ENCODE measurements at regions not wholly inside any gene's neighbourhood (a gene's known extent, or its start where the extent isn't known, plus 50 kb on each side); places are given as distances from the start of the nearest gene placed in this dataset.

- no peak overlapping the region for H4K91ac ChIP-seq (ENCODE audit: low read depth, low read length)
- WGBS (ENCODE audit: extremely low coverage, insufficient coverage, insufficient read length): no CpG with 5 or more reads among the region's 3 CpGs
Observed at GRCh38 chr6:114556846-114557488, 214.1 kb upstream of the HS3ST5 start.

GRCh38 chr6:114550316-114550715, 207.5 kb upstream of the HS3ST5 start:
- Histone ChIP-seq H2BK5ac (ENCODE audit: low read depth, low read length, poor library complexity) (no peak overlapping the region), H2AFZ (ENCODE audit: insufficient read depth, low read length, poor library complexity) (no peak overlapping the region), H2BK12ac (ENCODE audit: low read length) (no peak overlapping the region), H3K23ac (ENCODE audit: low read length) (no peak overlapping the region), H3K4me3 (ENCODE audit: low read depth, low read length) (no peak overlapping the region), H3K27ac (ENCODE audit: low read depth, low read length) (no peak overlapping the region), H3K27me3 (ENCODE audit: insufficient read depth, low read length) (no peaks in the 10 kb centered on the region), H4K8ac (ENCODE audit: low read depth, low read length) (no peak overlapping the region), H4K91ac (ENCODE audit: low read depth, low read length) (no peak overlapping the region), H3K79me2 (ENCODE audit: control insufficient read depth, insufficient read depth, low read length, poor library complexity) (no peaks in the 10 kb centered on the region), H3K14ac (ENCODE audit: low read length) (no peak overlapping the region), H3K79me1 (ENCODE audit: low read length) (no peaks in the 10 kb centered on the region), H4K12ac (ENCODE audit: low read depth, low read length) (no peak overlapping the region), H3K9me3 (ENCODE audit: insufficient read depth, low read depth, low read length) (no peaks in the 10 kb centered on the region), H3K36me3 (ENCODE audit: control insufficient read depth in 1 of 2, insufficient read depth in 2 of 2, low read length in 2 of 2) (no peaks in the 10 kb centered on the region), H3K4ac (ENCODE audit: low read depth, low read length) (no peak overlapping the region), H2BK120ac (ENCODE audit: insufficient read depth, low read length, poor library complexity) (no peak overlapping the region), H3K18ac (ENCODE audit: low read length) (no peak overlapping the region), H2AK5ac (ENCODE audit: low read length) (no peak overlapping the region), H3K9ac (ENCODE audit: low read length) (no peak overlapping the region), H3K4me2 (ENCODE audit: low read length) (no peak overlapping the region), H3K4me1 (ENCODE audit: control insufficient read depth in 1 of 2, insufficient read depth in 2 of 2, low read length in 2 of 2) (no peaks in the 10 kb centered on the region)
- no peak for DNase-seq
- WGBS (ENCODE audit: extremely low coverage, insufficient coverage, insufficient read length): no CpG with 5 or more reads among the region's 2 CpGs

More at GRCh38 chr6:114556846-114557488, 214.1 kb upstream of the HS3ST5 start:
- DNase-seq: no peak
- no peak overlapping the region for H4K12ac ChIP-seq (ENCODE audit: low read depth, low read length)
- no peak overlapping the region for H3K4ac ChIP-seq (ENCODE audit: low read depth, low read length)
- no peak overlapping the region for H2BK120ac ChIP-seq (ENCODE audit: insufficient read depth, low read length, poor library complexity)
- H3K79me2 ChIP-seq (ENCODE audit: control insufficient read depth, insufficient read depth, low read length, poor library complexity): no peaks in the 10 kb centered on the region
- H3K4me1 ChIP-seq (ENCODE audit: control insufficient read depth in 1 of 2, insufficient read depth in 2 of 2, low read length in 2 of 2): no peaks in the 10 kb centered on the region
- no peaks in the 10 kb centered on the region for H3K36me3 ChIP-seq (ENCODE audit: control insufficient read depth in 1 of 2, insufficient read depth in 2 of 2, low read length in 2 of 2)
- no peak overlapping the region for H3K18ac ChIP-seq (ENCODE audit: low read length)
- no peak overlapping the region for H3K4me2 ChIP-seq (ENCODE audit: low read length)
- H4K8ac ChIP-seq (ENCODE audit: low read depth, low read length): no peak overlapping the region
- H3K27ac ChIP-seq (ENCODE audit: low read depth, low read length): no peak overlapping the region
- no peak overlapping the region for H2BK12ac ChIP-seq (ENCODE audit: low read length)
- H2BK5ac ChIP-seq (ENCODE audit: low read depth, low read length, poor library complexity): no peak overlapping the region
- H3K23ac ChIP-seq (ENCODE audit: low read length): no peak overlapping the region
- no peak overlapping the region for H3K9ac ChIP-seq (ENCODE audit: low read length)
- H2AFZ ChIP-seq (ENCODE audit: insufficient read depth, low read length, poor library complexity): no peak overlapping the region
- no peaks in the 10 kb centered on the region for H3K9me3 ChIP-seq (ENCODE audit: insufficient read depth, low read depth, low read length)
- H3K27me3 ChIP-seq (ENCODE audit: insufficient read depth, low read length): no peaks in the 10 kb centered on the region
- H3K4me3 ChIP-seq (ENCODE audit: low read depth, low read length): no peak overlapping the region
- H3K14ac ChIP-seq (ENCODE audit: low read length): no peak overlapping the region
- no peak overlapping the region for H2AK5ac ChIP-seq (ENCODE audit: low read length)
- H3K79me1 ChIP-seq (ENCODE audit: low read length): no peaks in the 10 kb centered on the region

GRCh38 chr6:114543696-114544095, 200.9 kb upstream of the HS3ST5 start:
- H4K91ac ChIP-seq (ENCODE audit: low read depth, low read length): no peak overlapping the region
- no peak overlapping the region for H2BK12ac ChIP-seq (ENCODE audit: low read length)
- no peak overlapping the region for H4K8ac ChIP-seq (ENCODE audit: low read depth, low read length)
- no CpG with 5 or more reads among the region's 2 CpGs for WGBS (ENCODE audit: extremely low coverage, insufficient coverage, insufficient read length)
- H2AFZ ChIP-seq (ENCODE audit: insufficient read depth, low read length, poor library complexity): no peak overlapping the region
- H3K4me1 ChIP-seq (ENCODE audit: control insufficient read depth in 1 of 2, insufficient read depth in 2 of 2, low read length in 2 of 2): no peaks in the 10 kb centered on the region
- no peaks in the 10 kb centered on the region for H3K36me3 ChIP-seq (ENCODE audit: control insufficient read depth in 1 of 2, insufficient read depth in 2 of 2, low read length in 2 of 2)
- no peak overlapping the region for H3K4ac ChIP-seq (ENCODE audit: low read depth, low read length)
- no peak overlapping the region for H3K14ac ChIP-seq (ENCODE audit: low read length)
- DNase-seq: no peak
- no peaks in the 10 kb centered on the region for H3K79me1 ChIP-seq (ENCODE audit: low read length)
- no peaks in the 10 kb centered on the region for H3K27me3 ChIP-seq (ENCODE audit: insufficient read depth, low read length)
- H3K9me3 ChIP-seq (ENCODE audit: insufficient read depth, low read depth, low read length): no peaks in the 10 kb centered on the region
- H3K9ac ChIP-seq (ENCODE audit: low read length): no peak overlapping the region
- no peak overlapping the region for H3K27ac ChIP-seq (ENCODE audit: low read depth, low read length)
- H2AK5ac ChIP-seq (ENCODE audit: low read length): no peak overlapping the region
- no peak overlapping the region for H3K4me3 ChIP-seq (ENCODE audit: low read depth, low read length)
- no peak overlapping the region for H2BK5ac ChIP-seq (ENCODE audit: low read depth, low read length, poor library complexity)
- no peak overlapping the region for H4K12ac ChIP-seq (ENCODE audit: low read depth, low read length)
- H3K79me2 ChIP-seq (ENCODE audit: control insufficient read depth, insufficient read depth, low read length, poor library complexity): no peaks in the 10 kb centered on the region
- H3K4me2 ChIP-seq (ENCODE audit: low read length): no peak overlapping the region
- H2BK120ac ChIP-seq (ENCODE audit: insufficient read depth, low read length, poor library complexity): no peak overlapping the region
- H3K18ac ChIP-seq (ENCODE audit: low read length): no peak overlapping the region
- no peak overlapping the region for H3K23ac ChIP-seq (ENCODE audit: low read length)

GRCh38 chr6:114541794-114542193, 199.0 kb upstream of the HS3ST5 start:
- no peak overlapping the region for H3K4ac ChIP-seq (ENCODE audit: low read depth, low read length)
- H3K4me2 ChIP-seq (ENCODE audit: low read length): no peak overlapping the region
- no peak for DNase-seq
- no peak overlapping the region for H4K91ac ChIP-seq (ENCODE audit: low read depth, low read length)
- no peak overlapping the region for H4K12ac ChIP-seq (ENCODE audit: low read depth, low read length)
- H3K9ac ChIP-seq (ENCODE audit: low read length): no peak overlapping the region
- no peak overlapping the region for H4K8ac ChIP-seq (ENCODE audit: low read depth, low read length)
- no peak overlapping the region for H2AFZ ChIP-seq (ENCODE audit: insufficient read depth, low read length, poor library complexity)
- no peak overlapping the region for H3K4me3 ChIP-seq (ENCODE audit: low read depth, low read length)
- no peaks in the 10 kb centered on the region for H3K9me3 ChIP-seq (ENCODE audit: insufficient read depth, low read depth, low read length)
- H3K27me3 ChIP-seq (ENCODE audit: insufficient read depth, low read length): no peaks in the 10 kb centered on the region
- H3K36me3 ChIP-seq (ENCODE audit: control insufficient read depth in 1 of 2, insufficient read depth in 2 of 2, low read length in 2 of 2): no peaks in the 10 kb centered on the region
- H2BK120ac ChIP-seq (ENCODE audit: insufficient read depth, low read length, poor library complexity): no peak overlapping the region
- H3K18ac ChIP-seq (ENCODE audit: low read length): no peak overlapping the region
- no peaks in the 10 kb centered on the region for H3K4me1 ChIP-seq (ENCODE audit: control insufficient read depth in 1 of 2, insufficient read depth in 2 of 2, low read length in 2 of 2)
- no peak overlapping the region for H3K23ac ChIP-seq (ENCODE audit: low read length)
- no peak overlapping the region for H3K14ac ChIP-seq (ENCODE audit: low read length)
- no peak overlapping the region for H2BK12ac ChIP-seq (ENCODE audit: low read length)
- no peaks in the 10 kb centered on the region for H3K79me1 ChIP-seq (ENCODE audit: low read length)
- no peak overlapping the region for H2AK5ac ChIP-seq (ENCODE audit: low read length)
- no peak overlapping the region for H3K27ac ChIP-seq (ENCODE audit: low read depth, low read length)
- no peaks in the 10 kb centered on the region for H3K79me2 ChIP-seq (ENCODE audit: control insufficient read depth, insufficient read depth, low read length, poor library complexity)
- WGBS (ENCODE audit: extremely low coverage, insufficient coverage, insufficient read length): no CpG with 5 or more reads among the region's 21 CpGs
- H2BK5ac ChIP-seq (ENCODE audit: low read depth, low read length, poor library complexity): no peak overlapping the region
